ENCODE measurements at regions not wholly inside any gene's neighbourhood (a gene's known extent, or its start where the extent isn't known, plus 50 kb on each side); places are given as distances from the start of the nearest gene placed in this dataset.

DNA sequence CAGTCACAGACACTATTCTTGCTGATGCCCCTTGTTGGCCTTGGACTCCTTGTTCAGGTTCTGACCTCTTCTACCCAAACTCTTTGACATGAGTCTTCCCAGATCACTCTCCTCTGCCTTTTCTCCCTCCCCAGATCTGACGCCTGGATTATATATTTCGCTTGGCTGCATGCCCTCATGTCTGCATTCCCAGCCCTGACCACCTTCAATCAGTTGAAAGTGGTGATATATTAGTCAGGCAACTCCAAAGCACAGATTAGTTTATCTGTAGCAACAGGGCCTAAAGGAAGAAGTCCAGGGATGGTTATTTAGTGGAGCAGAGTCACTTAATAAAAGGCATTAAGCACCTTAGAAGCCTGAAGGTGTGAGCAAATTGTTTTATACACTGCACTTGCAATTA is 110.0 kb upstream of the GUCA2B start:
- ATAC-seq (ENCODE audit: insufficient number of reproducible peaks, low FRiP score, low read depth) (no peak), DNase-seq (ENCODE audit: low spot score) (no peak)
- Histone ChIP-seq H3K36me3 (no peaks in the 10 kb centered on the region), H3K27ac (no peak overlapping the region), H3K9me3 (no peaks in the 10 kb centered on the region), H3K4me1 (ENCODE audit: control insufficient read depth in 1 of 2, low read depth in 2 of 2) (no peaks in the 10 kb centered on the region), H3K4me3 (no peak overlapping the region), H3K27me3 (replicated peaks; ENCODE audit: insufficient read depth) (no peaks in the 10 kb centered on the region)
- TF ChIP-seq, protein P1, sequence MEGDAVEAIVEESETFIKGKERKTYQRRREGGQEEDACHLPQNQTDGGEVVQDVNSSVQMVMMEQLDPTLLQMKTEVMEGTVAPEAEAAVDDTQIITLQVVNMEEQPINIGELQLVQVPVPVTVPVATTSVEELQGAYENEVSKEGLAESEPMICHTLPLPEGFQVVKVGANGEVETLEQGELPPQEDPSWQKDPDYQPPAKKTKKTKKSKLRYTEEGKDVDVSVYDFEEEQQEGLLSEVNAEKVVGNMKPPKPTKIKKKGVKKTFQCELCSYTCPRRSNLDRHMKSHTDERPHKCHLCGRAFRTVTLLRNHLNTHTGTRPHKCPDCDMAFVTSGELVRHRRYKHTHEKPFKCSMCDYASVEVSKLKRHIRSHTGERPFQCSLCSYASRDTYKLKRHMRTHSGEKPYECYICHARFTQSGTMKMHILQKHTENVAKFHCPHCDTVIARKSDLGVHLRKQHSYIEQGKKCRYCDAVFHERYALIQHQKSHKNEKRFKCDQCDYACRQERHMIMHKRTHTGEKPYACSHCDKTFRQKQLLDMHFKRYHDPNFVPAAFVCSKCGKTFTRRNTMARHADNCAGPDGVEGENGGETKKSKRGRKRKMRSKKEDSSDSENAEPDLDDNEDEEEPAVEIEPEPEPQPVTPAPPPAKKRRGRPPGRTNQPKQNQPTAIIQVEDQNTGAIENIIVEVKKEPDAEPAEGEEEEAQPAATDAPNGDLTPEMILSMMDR (IDR thresholded peaks at IDR 0.05) = no peak

DNA sequence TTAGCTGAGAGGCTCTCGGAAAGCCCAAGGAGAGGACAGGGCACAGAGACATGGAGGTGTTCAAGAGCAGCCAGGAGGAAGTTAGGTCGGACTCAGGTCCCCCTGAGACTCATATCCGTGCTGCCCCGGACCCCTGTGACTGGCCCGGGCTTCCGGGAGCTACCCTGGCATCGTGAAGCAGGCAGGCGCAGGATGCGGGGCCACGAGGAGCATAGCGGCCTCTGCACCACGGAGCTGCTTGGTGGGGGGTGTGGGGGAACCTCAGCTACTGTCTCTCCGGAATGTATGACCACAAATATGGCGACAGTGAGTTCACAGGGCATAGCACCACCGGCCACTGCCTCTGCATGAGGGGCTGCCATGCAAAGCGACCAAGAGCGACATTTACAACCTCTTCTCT is 112.2 kb upstream of the GUCA2B start:
- DNase-seq (ENCODE audit: low spot score) = no peak
- Histone ChIP-seq H3K9me3 (no peaks in the 10 kb centered on the region), H3K27ac (no peak overlapping the region), H3K27me3 (replicated peaks; ENCODE audit: insufficient read depth) (no peaks in the 10 kb centered on the region), H3K4me3 (no peak overlapping the region), H3K36me3 (no peaks in the 10 kb centered on the region), H3K4me1 (ENCODE audit: control insufficient read depth in 1 of 2, low read depth in 2 of 2) (no peaks in the 10 kb centered on the region)
- ATAC-seq (ENCODE audit: insufficient number of reproducible peaks, low FRiP score, low read depth) = no peak
- TF ChIP-seq, protein P1 (IDR thresholded peaks at IDR 0.05) = no peak

DNA sequence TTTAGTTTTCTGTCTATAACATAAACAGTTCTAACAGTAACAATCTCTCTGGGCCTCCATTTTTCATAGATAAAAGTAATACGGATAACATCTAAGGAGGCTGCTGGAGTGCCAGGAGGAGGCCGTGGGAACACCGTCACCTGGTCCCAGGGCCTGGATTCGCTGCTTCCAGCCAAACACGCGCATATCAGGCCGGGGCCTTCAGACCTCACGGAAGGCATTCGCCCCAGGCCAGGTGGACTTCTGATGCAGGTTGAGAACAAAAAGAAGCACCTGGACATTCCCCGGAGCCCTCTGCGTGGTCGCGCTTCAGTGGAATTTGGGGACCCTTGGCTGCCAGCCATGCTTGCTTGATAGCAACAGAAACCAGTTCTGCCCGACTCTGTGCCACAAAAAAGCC is 113.1 kb upstream of the GUCA2B start:
- TF ChIP-seq, protein P1 (IDR thresholded peaks at IDR 0.05) = no peak
- Histone ChIP-seq H3K27me3 (replicated peaks; ENCODE audit: insufficient read depth) (no peaks in the 10 kb centered on the region), H3K36me3 (no peaks in the 10 kb centered on the region), H3K4me3 (no peak overlapping the region), H3K27ac (no peak overlapping the region), H3K9me3 (no peaks in the 10 kb centered on the region), H3K4me1 (ENCODE audit: control insufficient read depth in 1 of 2, low read depth in 2 of 2) (no peaks in the 10 kb centered on the region)
- ATAC-seq (ENCODE audit: insufficient number of reproducible peaks, low FRiP score, low read depth) = no peak
- DNase-seq (ENCODE audit: low spot score) = no peak

DNA sequence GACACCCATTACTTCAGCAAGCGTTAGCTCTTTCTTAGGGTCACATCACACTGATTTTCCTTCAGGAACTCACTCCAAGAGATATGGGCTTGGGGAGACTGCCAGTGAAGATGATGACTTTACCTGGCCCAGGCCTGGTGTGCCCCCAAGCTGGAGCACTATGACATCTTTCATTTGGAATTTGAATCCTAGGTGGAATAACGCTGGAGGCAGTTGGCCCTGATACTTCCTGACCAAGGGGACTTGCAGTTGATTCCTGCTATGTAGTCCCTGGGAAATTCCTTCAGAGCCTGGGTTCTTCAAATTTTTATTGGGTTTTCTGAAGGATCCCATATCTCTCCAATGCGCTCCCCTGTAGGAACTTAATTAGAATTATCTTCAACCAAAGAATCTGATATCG is 114.9 kb upstream of the GUCA2B start:
- peaks cover 7 to 10% of the 10 kb centered on the region in 2 donors for H3K4me1 ChIP-seq (ENCODE audit: control insufficient read depth in 1 of 2, low read depth in 2 of 2)
- H3K36me3 ChIP-seq = no peaks in the 10 kb centered on the region
- H3K27me3 ChIP-seq (replicated peaks; ENCODE audit: insufficient read depth) = no peaks in the 10 kb centered on the region
- TF ChIP-seq, protein P1 (IDR thresholded peaks at IDR 0.05) = no peak
- H3K27ac ChIP-seq = no peak overlapping the region
- no peak for ATAC-seq (ENCODE audit: insufficient number of reproducible peaks, low FRiP score, low read depth)
- DNase-seq (ENCODE audit: low spot score) = no peak
- no peaks in the 10 kb centered on the region for H3K9me3 ChIP-seq
- no peak overlapping the region for H3K4me3 ChIP-seq

DNA sequence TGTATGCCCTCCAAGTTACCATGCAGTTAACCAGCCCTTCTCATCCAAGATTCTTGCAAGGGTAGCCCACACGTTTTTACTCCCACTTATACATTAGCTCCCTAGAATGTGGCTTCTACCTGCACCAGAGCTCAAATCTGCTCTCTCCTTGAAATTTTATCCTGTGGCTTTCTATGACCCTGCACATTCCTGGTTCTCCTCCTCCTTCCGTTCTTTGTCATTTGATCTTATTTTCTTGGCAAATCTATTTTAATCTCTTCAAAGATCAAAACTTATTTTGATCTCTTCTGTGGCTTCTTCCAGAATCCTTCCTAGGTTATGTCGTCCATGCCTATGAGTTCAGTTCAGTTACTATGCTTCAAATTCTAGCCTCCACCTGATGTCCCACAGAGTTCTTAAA is 115.6 kb upstream of the GUCA2B start:
- no peak overlapping the region for H3K4me3 ChIP-seq
- TF ChIP-seq, protein P1 (IDR thresholded peaks at IDR 0.05) = no peak
- no peak overlapping the region for H3K27ac ChIP-seq
- no peaks in the 10 kb centered on the region for H3K9me3 ChIP-seq
- DNase-seq (ENCODE audit: low spot score) (no peak), ATAC-seq (ENCODE audit: insufficient number of reproducible peaks, low FRiP score, low read depth) (no peak)
- H3K36me3 ChIP-seq = no peaks in the 10 kb centered on the region
- no peaks in the 10 kb centered on the region for H3K27me3 ChIP-seq (replicated peaks; ENCODE audit: insufficient read depth)
- peaks cover 7 to 10% of the 10 kb centered on the region in 2 donors for H3K4me1 ChIP-seq (ENCODE audit: control insufficient read depth in 1 of 2, low read depth in 2 of 2)
